IMR-90 (cell line): ENCODE measurements at regions not wholly inside any gene's neighbourhood (a gene's known extent, or its start where the extent isn't known, plus 50 kb on each side); places are given as distances from the start of the nearest gene placed in this dataset.

Experiments
- ATAC-seq: fragments of 200-7000 bp; cut with Tn5 transposase; 2 replicates; pipeline ENCODE4 v1.9.1; 2020; ENCODE audit warnings: low read depth, mild to moderate bottlenecking, moderate library complexity
- BruUV-seq: library from RNA; stranded (reverse); fragments of 400-500 nt; replicated peaks from 2 replicates; lab custom pipeline; 2021; lab: Mats Ljungman, UMichigan
- CTCF ChIA-PET: fragments of 300-600 bp; formaldehyde crosslinking; extraction: SDS; loops from one replicate; lab custom pipeline; 2021; ENCODE audit warnings: antibody characterized with exemption; lab: Yijun Ruan, JAX
- POLR2A ChIA-PET: fragments of 300-600 bp; sonication (Branson Sonifier 250); formaldehyde crosslinking; loops from one replicate; lab custom pipeline; 2022; ENCODE audit warnings: antibody characterized with exemption; ENCODE audit not compliant: unreplicated experiment; lab: Charles Lee
- DNase-seq: peaks from one replicate; pipeline ENCODE4 v3.0.0; 2013
- H2AFZ ChIP-seq: replicated peaks from 2 replicates; pipeline ENCODE3; 2013; ENCODE audit warnings: low read length, mild to moderate bottlenecking; ENCODE audit not compliant: poor library complexity
- H2AK5ac ChIP-seq: 2 replicates; pipeline ENCODE4 v1.6.1; 2013; ENCODE audit warnings: low read depth, low read length, inconsistent platforms
- H2AK9ac ChIP-seq: replicated peaks from 2 replicates; pipeline ENCODE3; 2013; ENCODE audit warnings: mild to moderate bottlenecking, low read depth, low read length, moderate library complexity; ENCODE audit not compliant: poor library complexity
- H2BK120ac ChIP-seq: 2 replicates; pipeline ENCODE4 v1.6.1; 2013; ENCODE audit warnings: low read depth, low read length, inconsistent platforms
- H2BK15ac ChIP-seq: 3 replicates; pipeline ENCODE4 v1.6.1; 2013; ENCODE audit warnings: low read depth, low read length, inconsistent platforms
- H2BK20ac ChIP-seq: 2 replicates; pipeline ENCODE4 v1.6.1; 2013; ENCODE audit warnings: low read depth, mild to moderate bottlenecking, inconsistent platforms, low read length, moderate library complexity
- H2BK5ac ChIP-seq: 2 replicates; pipeline ENCODE4 v1.6.1; 2013; ENCODE audit warnings: mild to moderate bottlenecking, low read depth, low read length, inconsistent platforms; ENCODE audit not compliant: poor library complexity, severe bottlenecking
- H3K14ac ChIP-seq: replicated peaks from 2 replicates; pipeline ENCODE4 v1.6.1; 2013; ENCODE audit warnings: low read depth, low read length, inconsistent platforms
- H3K18ac ChIP-seq: 2 replicates; pipeline ENCODE4 v1.6.1; 2013; ENCODE audit warnings: low read depth, low read length, control low read depth
- H3K23ac ChIP-seq: 2 replicates; pipeline ENCODE4 v1.6.1; 2013; ENCODE audit warnings: low read depth, low read length, inconsistent platforms
- H3K27ac ChIP-seq: 2 replicates; pipeline ENCODE4 v1.5.1; 2013; ENCODE audit warnings: mild to moderate bottlenecking, control low read depth, low read length; ENCODE audit not compliant: insufficient read depth
- H3K27me3 ChIP-seq: 2 replicates; pipeline ENCODE4 v1.6.1; 2013; ENCODE audit warnings: low read length; ENCODE audit not compliant: control insufficient read depth, insufficient read depth
- H3K36me3 ChIP-seq: 2 replicates; pipeline ENCODE4 v1.6.1; 2013; ENCODE audit warnings: low read length, mixed read lengths; ENCODE audit not compliant: control insufficient read depth, insufficient read depth
- H3K4ac ChIP-seq: 2 replicates; pipeline ENCODE4 v1.6.1; 2013; ENCODE audit warnings: low read depth, low read length, inconsistent platforms
- H3K4me1 ChIP-seq: 2 replicates; pipeline ENCODE4 v1.6.1; 2013; ENCODE audit warnings: low read length, mixed read lengths; ENCODE audit not compliant: control insufficient read depth, insufficient read depth
- H3K4me2 ChIP-seq: 2 replicates; pipeline ENCODE4 v1.6.1; 2013; ENCODE audit warnings: low read depth, mild to moderate bottlenecking, control low read depth, low read length, moderate library complexity
- H3K4me3 ChIP-seq: 2 replicates; pipeline ENCODE4 v1.5.1; 2013; ENCODE audit warnings: low read depth, mild to moderate bottlenecking, control low read depth, low read length, moderate library complexity; ENCODE audit not compliant: insufficient read depth
- H3K56ac ChIP-seq: 2 replicates; pipeline ENCODE4 v1.6.1; 2013; ENCODE audit warnings: low read length, inconsistent platforms; ENCODE audit not compliant: insufficient read depth; ENCODE audit errors: extremely low read depth
- H3K79me1 ChIP-seq, 2 experiments: 2 replicates each; pipeline ENCODE4 v1.6.1; 2013; ENCODE audit warnings: low read length in 2 of 2, inconsistent platforms in 1 of 2, low read depth in 1 of 2
- H3K9ac ChIP-seq: 2 replicates; pipeline ENCODE4 v1.6.1; 2013; ENCODE audit warnings: low read depth, low read length, control low read depth
- H3K9me1 ChIP-seq: 2 replicates; pipeline ENCODE4 v1.6.1; 2013; ENCODE audit warnings: low read length, inconsistent platforms; ENCODE audit not compliant: insufficient read depth
- H3K9me3 ChIP-seq: 2 replicates; pipeline ENCODE4 v1.6.1; 2013; ENCODE audit warnings: low read length; ENCODE audit not compliant: control insufficient read depth, insufficient read depth
- H4K20me1 ChIP-seq: 2 replicates; pipeline ENCODE4 v1.6.1; 2013; ENCODE audit warnings: low read length, inconsistent platforms; ENCODE audit not compliant: insufficient read depth
- H4K5ac ChIP-seq: 2 replicates; pipeline ENCODE4 v1.6.1; 2013; ENCODE audit warnings: mild to moderate bottlenecking, low read depth, low read length, control low read depth
- H4K8ac ChIP-seq, 2 experiments: 2 replicates each; pipeline ENCODE4 v1.6.1; 2013; ENCODE audit warnings: low read depth in 2 of 2, low read length in 2 of 2, control low read depth in 1 of 2, inconsistent platforms in 1 of 2
- H4K91ac ChIP-seq: 2 replicates; pipeline ENCODE4 v1.6.1; 2013; ENCODE audit warnings: low read depth, low read length, inconsistent platforms; ENCODE audit not compliant: insufficient read depth
- BHLHE40 ChIP-seq: fragments of 150-350 bp; IDR thresholded peaks from 2 replicates; pipeline ENCODE4 v1.6.1; 2016; ENCODE audit warnings: mild to moderate bottlenecking, low read depth, low read length
- CEBPB ChIP-seq: IDR thresholded peaks from 2 replicates; pipeline ENCODE4 v1.6.1; 2012; ENCODE audit warnings: low read depth, low read length, improper control_type of control experiment
- CHD1 ChIP-seq: IDR thresholded peaks from 2 replicates; pipeline ENCODE4 v1.6.1; 2012; ENCODE audit warnings: low read depth, low read length, improper control_type of control experiment
- FOS ChIP-seq: fragments of 150-350 bp; IDR thresholded peaks from 2 replicates; pipeline ENCODE4 v1.6.1; 2016; ENCODE audit warnings: low read depth, low read length
- MAFK ChIP-seq: IDR thresholded peaks from 2 replicates; pipeline ENCODE4 v1.6.1; 2012; ENCODE audit warnings: low read depth, low read length, improper control_type of control experiment
- MAZ ChIP-seq: IDR thresholded peaks from 2 replicates; pipeline ENCODE4 v1.6.1; 2012; ENCODE audit warnings: low read depth, mild to moderate bottlenecking, low read length, improper control_type of control experiment, moderate library complexity, borderline replicate concordance
- MXI1 ChIP-seq: IDR thresholded peaks from 2 replicates; pipeline ENCODE4 v1.6.1; 2012; ENCODE audit warnings: low read depth, mild to moderate bottlenecking, low read length, moderate library complexity, borderline replicate concordance
- NFE2L2 ChIP-seq: fragments of 150-350 bp; IDR thresholded peaks from 2 replicates; pipeline ENCODE4 v1.6.1; 2016; ENCODE audit warnings: low read depth, mild to moderate bottlenecking, low read length
- POLR2A ChIP-seq: IDR thresholded peaks from 2 replicates; pipeline ENCODE4 v1.6.1; 2012; ENCODE audit warnings: mild to moderate bottlenecking, low read depth, low read length
- RAD21 ChIP-seq: IDR thresholded peaks from 2 replicates; pipeline ENCODE4 v1.6.1; 2012; ENCODE audit warnings: low read length, improper control_type of control experiment
- RCOR1 ChIP-seq: IDR thresholded peaks from 2 replicates; pipeline ENCODE4 v1.6.1; 2012; ENCODE audit warnings: mild to moderate bottlenecking, low read length, improper control_type of control experiment; ENCODE audit not compliant: insufficient replicate concordance
- RFX5 ChIP-seq: IDR thresholded peaks from 2 replicates; pipeline ENCODE4 v1.8.0; 2012; ENCODE audit warnings: low read depth, mild to moderate bottlenecking, low read length, moderate library complexity
- SMC3 ChIP-seq: fragments of 150-350 bp; IDR thresholded peaks from 2 replicates; pipeline ENCODE4 v1.6.1; 2016; ENCODE audit warnings: low read depth, mild to moderate bottlenecking, antibody characterized with exemption, low read length, moderate library complexity
- USF2 ChIP-seq: fragments of 150-350 bp; IDR thresholded peaks from 2 replicates; pipeline ENCODE4 v1.6.1; 2017; ENCODE audit warnings: mild to moderate bottlenecking, antibody characterized with exemption, low read length, low read depth
- WGBS, 2 experiments: methylation state at CpG; one replicate each; pipeline versions ENCODE4 v1.1.5 to v1.1.7; 2013; ENCODE audit warnings: missing lambda C conversion rate in 2 of 2; ENCODE audit not compliant: insufficient read length in 1 of 2; ENCODE audit errors: extremely low coverage in 2 of 2; 5-methylcytosine and 5-hydroxymethylcytosine counted together
- dilution Hi-C: fragments of 300-500 bp; cut with HindIII; formaldehyde crosslinking; loops from one replicate; pipeline ENCODE4 v1.14.3; 2018; ENCODE audit warnings: low sequenced_read_pairs; ENCODE audit not compliant: unreplicated experiment
- in situ Hi-C: fragments of 300-500 bp; cut with MboI; formaldehyde crosslinking; loops from 3 replicates; pipeline ENCODE4 v1.14.3; 2019; ENCODE audit warnings: low sequenced_read_pairs, inconsistent platforms, mixed read lengths
- intact Hi-C: fragments of 100-400 bp; cut with micrococcal nuclease; formaldehyde crosslinking; loops from 2 replicates; pipeline ENCODE4 v1.10.0; 2022
- TF ChIP-seq, protein P1 (sequence below): conservative IDR thresholded peaks from 2 replicates; pipeline ENCODE4 v1.5.1; 2012; ENCODE audit warnings: mild to moderate bottlenecking, low read depth, low read length, improper control_type of control experiment
- TF ChIP-seq, protein P2 (sequence below): fragments of 150-350 bp; IDR thresholded peaks from 2 replicates; pipeline ENCODE4 v1.6.1; 2016; ENCODE audit warnings: low read depth, mild to moderate bottlenecking, low read length, moderate library complexity, borderline replicate concordance

DNA sequence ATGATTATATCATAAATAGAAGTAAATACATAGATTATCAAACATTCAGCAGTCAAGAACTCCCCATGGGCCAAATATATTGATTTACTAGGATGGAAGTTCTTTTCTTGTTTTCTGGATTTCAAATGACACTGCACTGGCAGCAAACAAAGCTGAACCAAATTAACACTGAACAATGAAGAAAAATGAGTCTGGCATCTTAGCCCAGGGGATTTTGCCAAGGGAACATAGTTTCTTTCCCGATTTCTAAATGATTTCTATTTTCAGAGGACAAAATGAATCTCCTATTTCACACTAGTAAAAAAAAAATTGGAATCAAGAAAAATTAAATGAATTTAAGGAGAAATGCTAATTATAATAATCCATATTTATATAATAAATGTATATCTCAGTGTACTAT, 116.9 kb upstream of the FAM174A start:
- DNase-seq (no peak), ATAC-seq (no peak)
- POLR2A ChIA-PET, result no interaction called here
- no peak overlapping the region for H3K18ac ChIP-seq
- H3K14ac ChIP-seq, result no peak overlapping the region
- H3K9me1 ChIP-seq, result no peaks in the 10 kb centered on the region
- no peak overlapping the region for H3K23ac ChIP-seq
- no peaks in the 10 kb centered on the region for H3K36me3 ChIP-seq
- H3K27ac ChIP-seq, result no peak overlapping the region
- CTCF ChIA-PET, result no interaction called here
- WGBS, 2 experiments, result no CpG with 5 or more reads among the region's 1 CpG
- no peak overlapping the region for H2BK15ac ChIP-seq
- no peaks in the 10 kb centered on the region for H3K9me3 ChIP-seq
- no peak overlapping the region for H4K91ac ChIP-seq
- no peak for TF ChIP-seq NFE2L2
- TF ChIP-seq MAFK, result no peak
- TF ChIP-seq CEBPB, result no peak
- TF ChIP-seq CHD1, result no peak
- TF ChIP-seq BHLHE40, result no peak
- TF ChIP-seq, protein P1, sequence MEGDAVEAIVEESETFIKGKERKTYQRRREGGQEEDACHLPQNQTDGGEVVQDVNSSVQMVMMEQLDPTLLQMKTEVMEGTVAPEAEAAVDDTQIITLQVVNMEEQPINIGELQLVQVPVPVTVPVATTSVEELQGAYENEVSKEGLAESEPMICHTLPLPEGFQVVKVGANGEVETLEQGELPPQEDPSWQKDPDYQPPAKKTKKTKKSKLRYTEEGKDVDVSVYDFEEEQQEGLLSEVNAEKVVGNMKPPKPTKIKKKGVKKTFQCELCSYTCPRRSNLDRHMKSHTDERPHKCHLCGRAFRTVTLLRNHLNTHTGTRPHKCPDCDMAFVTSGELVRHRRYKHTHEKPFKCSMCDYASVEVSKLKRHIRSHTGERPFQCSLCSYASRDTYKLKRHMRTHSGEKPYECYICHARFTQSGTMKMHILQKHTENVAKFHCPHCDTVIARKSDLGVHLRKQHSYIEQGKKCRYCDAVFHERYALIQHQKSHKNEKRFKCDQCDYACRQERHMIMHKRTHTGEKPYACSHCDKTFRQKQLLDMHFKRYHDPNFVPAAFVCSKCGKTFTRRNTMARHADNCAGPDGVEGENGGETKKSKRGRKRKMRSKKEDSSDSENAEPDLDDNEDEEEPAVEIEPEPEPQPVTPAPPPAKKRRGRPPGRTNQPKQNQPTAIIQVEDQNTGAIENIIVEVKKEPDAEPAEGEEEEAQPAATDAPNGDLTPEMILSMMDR, result no peak
- TF ChIP-seq RFX5, result no peak
- no peak for TF ChIP-seq RAD21
- no peak for TF ChIP-seq MXI1
- TF ChIP-seq USF2, result no peak
- no peak for TF ChIP-seq FOS
- no peak for TF ChIP-seq MAZ
- no peak for TF ChIP-seq SMC3
- TF ChIP-seq POLR2A, result no peak
- TF ChIP-seq, protein P2, sequence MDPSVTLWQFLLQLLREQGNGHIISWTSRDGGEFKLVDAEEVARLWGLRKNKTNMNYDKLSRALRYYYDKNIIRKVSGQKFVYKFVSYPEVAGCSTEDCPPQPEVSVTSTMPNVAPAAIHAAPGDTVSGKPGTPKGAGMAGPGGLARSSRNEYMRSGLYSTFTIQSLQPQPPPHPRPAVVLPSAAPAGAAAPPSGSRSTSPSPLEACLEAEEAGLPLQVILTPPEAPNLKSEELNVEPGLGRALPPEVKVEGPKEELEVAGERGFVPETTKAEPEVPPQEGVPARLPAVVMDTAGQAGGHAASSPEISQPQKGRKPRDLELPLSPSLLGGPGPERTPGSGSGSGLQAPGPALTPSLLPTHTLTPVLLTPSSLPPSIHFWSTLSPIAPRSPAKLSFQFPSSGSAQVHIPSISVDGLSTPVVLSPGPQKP, result no peak
- TF ChIP-seq RCOR1, result no peak
- no peak overlapping the region for H3K4me2 ChIP-seq
- H2AFZ ChIP-seq, result no peak overlapping the region
- no peak overlapping the region for H4K8ac ChIP-seq
- H2AK9ac ChIP-seq, result no peak overlapping the region
- no peak overlapping the region for H2BK120ac ChIP-seq
- H3K56ac ChIP-seq, result no peak overlapping the region
- no peak overlapping the region for H2BK5ac ChIP-seq
- dilution Hi-C loops, result no loop called here
- no peaks in the 10 kb centered on the region for H3K4me1 ChIP-seq
- H2AK5ac ChIP-seq, result no peak overlapping the region
- no peak overlapping the region for H2BK20ac ChIP-seq
- H3K27me3 ChIP-seq, result no peaks in the 10 kb centered on the region
- H4K5ac ChIP-seq, result no peak overlapping the region
- H3K4me3 ChIP-seq, result no peak overlapping the region
- no peak overlapping the region for H3K4ac ChIP-seq
- in situ Hi-C loops, result no loop called here
- no peak overlapping the region for H3K9ac ChIP-seq
- H4K20me1 ChIP-seq, result no peaks in the 10 kb centered on the region
- no TSS peak for BruUV-seq
- intact Hi-C loops, result no loop called here
- H3K79me1 ChIP-seq, result no peaks in the 10 kb centered on the region
